GM18870 (cell line): ENCODE measurements at regions not wholly inside any gene's neighbourhood (a gene's known extent, or its start where the extent isn't known, plus 50 kb on each side); places are given as distances from the start of the nearest gene placed in this dataset.

Experiments used
- ATAC-seq: cut with Tn5 transposase; IDR thresholded peaks from one replicate; pipeline ENCODE4 v1.9.1; 2021; ENCODE audit warnings: moderate library complexity; ENCODE audit not compliant: unreplicated experiment

GRCh38 chr10:88162852-88163251 is 299.4 kb downstream of the PTEN start:
- no peak for ATAC-seq

- no peak for ATAC-seq
Measured at GRCh38 chr10:88163572-88163971, 300.1 kb downstream of the PTEN start.

GRCh38 chr10:88164471-88164870 is 301.0 kb downstream of the PTEN start:
- no peak for ATAC-seq

- no peak for ATAC-seq
Measured at GRCh38 chr10:88165849-88166271, 302.4 kb downstream of the PTEN start.

- no peak for ATAC-seq
Measured at GRCh38 chr10:88168171-88169036, 305.0 kb downstream of the PTEN start.

GRCh38 chr10:88169037-88169319 is 305.6 kb downstream of the PTEN start:
- no peak for ATAC-seq

- ATAC-seq = no peak
Measured at GRCh38 chr10:88170628-88171027, 307.2 kb downstream of the PTEN start.

- no peak for ATAC-seq
Measured at GRCh38 chr10:88172159-88172558, 308.7 kb downstream of the PTEN start.

GRCh38 chr10:88174391-88174790 is 311.0 kb downstream of the PTEN start:
- no peak for ATAC-seq

- ATAC-seq = no peak
Measured at GRCh38 chr10:88178758-88179157, 315.3 kb downstream of the PTEN start.

- ATAC-seq = no peak
Measured at GRCh38 chr10:88179831-88180230, 316.4 kb downstream of the PTEN start.

- no peak for ATAC-seq
Measured at GRCh38 chr10:88181902-88182600, 318.6 kb downstream of the PTEN start.

- ATAC-seq = no peak
Measured at GRCh38 chr10:88182601-88182930, 319.1 kb downstream of the PTEN start.

- no peak for ATAC-seq
Measured at GRCh38 chr10:88184543-88185297, 321.3 kb downstream of the PTEN start.

- no peak for ATAC-seq
Measured at GRCh38 chr10:88185830-88186229, 322.4 kb downstream of the PTEN start.

- no peak for ATAC-seq
Measured at GRCh38 chr10:88186335-88186734, 322.9 kb downstream of the PTEN start.

GRCh38 chr10:88187472-88187871 is 324.0 kb downstream of the PTEN start:
- no peak for ATAC-seq

GRCh38 chr10:88190123-88190522 is 326.7 kb downstream of the PTEN start:
- no peak for ATAC-seq

- no peak for ATAC-seq
Measured at GRCh38 chr10:88190540-88191235, 327.3 kb downstream of the PTEN start.

GRCh38 chr10:88193018-88193417 is 329.6 kb downstream of the PTEN start:
- ATAC-seq = no peak
